Erythroblast (primary cell): ENCODE measurements at regions not wholly inside any gene's neighbourhood (a gene's known extent, or its start where the extent isn't known, plus 50 kb on each side); places are given as distances from the start of the nearest gene placed in this dataset.

Experiments used
- GATA1 ChIP-seq: IDR thresholded peaks from 2 replicates; pipeline ENCODE4 v1.6.1; 2011; ENCODE audit warnings: low read depth, mild to moderate bottlenecking, control low read depth, low read length, moderate library complexity
- POLR2A ChIP-seq: IDR thresholded peaks from 2 replicates; pipeline ENCODE4 v1.6.1; 2011; ENCODE audit warnings: mild to moderate bottlenecking, low read length

- TF ChIP-seq POLR2A: no peak
- no peak for TF ChIP-seq GATA1
These were observed 238.9 kb downstream of the BLID start for GRCh38 chr11:121877152-121877551.
